Breast epithelium (tissue), 3 donors: ENCODE measurements at regions not wholly inside any gene's neighbourhood (a gene's known extent, or its start where the extent isn't known, plus 50 kb on each side); places are given as distances from the start of the nearest gene placed in this dataset.

Experiments used
- POLR2AphosphoS5 ChIP-seq, 3 donors: sonication (generic); formaldehyde crosslinking; IDR thresholded peaks; one replicate each; pipeline ENCODE4 v1.6.1; 2017; ENCODE audit warnings: antibody characterized with exemption in 3 of 3
- TF ChIP-seq, protein P1 (sequence below), 3 donors: fragments of 450-650 bp; IDR thresholded peaks; one replicate each; pipeline ENCODE4 v1.5.1; 2016 to 2017; ENCODE audit warnings: antibody characterized with exemption in 3 of 3, mild to moderate bottlenecking in 3 of 3, moderate library complexity in 3 of 3

DNA sequence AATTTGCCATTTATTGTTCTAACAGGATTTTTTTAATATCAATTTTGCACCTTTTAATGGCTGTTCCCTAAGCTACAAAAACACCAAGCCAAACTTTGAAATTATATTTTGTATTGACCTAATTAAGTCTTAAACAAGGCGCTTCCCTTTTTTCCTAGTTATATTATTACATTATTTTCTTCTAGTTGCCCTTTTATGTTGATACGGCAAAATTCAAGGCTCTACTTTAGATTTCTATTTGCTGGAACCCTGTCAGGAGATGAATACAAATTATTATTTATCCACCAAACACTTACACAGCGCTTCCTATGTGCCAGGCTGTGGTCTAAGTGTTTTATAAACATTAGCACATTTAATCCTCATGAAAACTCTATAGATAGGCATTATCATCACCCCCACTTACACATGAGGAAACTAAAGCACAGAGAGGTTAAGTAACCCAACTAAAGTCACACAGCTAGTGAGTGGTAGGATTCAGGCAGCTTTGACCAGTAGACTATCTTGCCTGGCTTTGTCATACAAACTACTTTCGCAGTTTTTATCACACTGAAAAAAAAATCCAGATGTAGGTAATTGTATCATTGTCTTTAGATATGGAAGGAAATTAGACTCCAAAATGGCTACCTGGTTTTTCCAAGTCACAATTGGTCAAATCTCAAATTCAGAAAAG lies 456.5 kb downstream of the STK39 start:
- no peak for TF ChIP-seq POLR2AphosphoS5 (IDR thresholded peaks at IDR 0.05)
- TF ChIP-seq, protein P1, sequence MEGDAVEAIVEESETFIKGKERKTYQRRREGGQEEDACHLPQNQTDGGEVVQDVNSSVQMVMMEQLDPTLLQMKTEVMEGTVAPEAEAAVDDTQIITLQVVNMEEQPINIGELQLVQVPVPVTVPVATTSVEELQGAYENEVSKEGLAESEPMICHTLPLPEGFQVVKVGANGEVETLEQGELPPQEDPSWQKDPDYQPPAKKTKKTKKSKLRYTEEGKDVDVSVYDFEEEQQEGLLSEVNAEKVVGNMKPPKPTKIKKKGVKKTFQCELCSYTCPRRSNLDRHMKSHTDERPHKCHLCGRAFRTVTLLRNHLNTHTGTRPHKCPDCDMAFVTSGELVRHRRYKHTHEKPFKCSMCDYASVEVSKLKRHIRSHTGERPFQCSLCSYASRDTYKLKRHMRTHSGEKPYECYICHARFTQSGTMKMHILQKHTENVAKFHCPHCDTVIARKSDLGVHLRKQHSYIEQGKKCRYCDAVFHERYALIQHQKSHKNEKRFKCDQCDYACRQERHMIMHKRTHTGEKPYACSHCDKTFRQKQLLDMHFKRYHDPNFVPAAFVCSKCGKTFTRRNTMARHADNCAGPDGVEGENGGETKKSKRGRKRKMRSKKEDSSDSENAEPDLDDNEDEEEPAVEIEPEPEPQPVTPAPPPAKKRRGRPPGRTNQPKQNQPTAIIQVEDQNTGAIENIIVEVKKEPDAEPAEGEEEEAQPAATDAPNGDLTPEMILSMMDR (IDR thresholded peaks at IDR 0.05) = no peak
